Endothelial cell (in vitro differentiated cells): ENCODE measurements at regions not wholly inside any gene's neighbourhood (a gene's known extent, or its start where the extent isn't known, plus 50 kb on each side); places are given as distances from the start of the nearest gene placed in this dataset.

ENCODE experiments used
- DNase-seq: peaks from one replicate; pipeline ENCODE4 v3.0.0; 2021; ENCODE audit warnings: low spot score
- H3K27ac Mint-ChIP-seq: one replicate; pipeline ENCODE4 v1.8.0; 2021; ENCODE audit warnings: mixed read lengths, inconsistent platforms; ENCODE audit not compliant: unreplicated experiment
- H3K27me3 Mint-ChIP-seq: one replicate; pipeline ENCODE4 v1.8.0; 2021; ENCODE audit warnings: mild to moderate bottlenecking, moderate library complexity, mixed read lengths, inconsistent platforms; ENCODE audit not compliant: unreplicated experiment
- H3K36me3 Mint-ChIP-seq: one replicate; pipeline ENCODE4 v1.8.0; 2021; ENCODE audit warnings: mild to moderate bottlenecking, low read depth, mixed read lengths, inconsistent platforms; ENCODE audit not compliant: unreplicated experiment
- H3K4me1 Mint-ChIP-seq: one replicate; pipeline ENCODE4 v1.8.0; 2021; ENCODE audit warnings: mild to moderate bottlenecking, mixed read lengths, inconsistent platforms; ENCODE audit not compliant: unreplicated experiment
- H3K4me3 Mint-ChIP-seq: one replicate; pipeline ENCODE4 v1.8.0; 2021; ENCODE audit warnings: mild to moderate bottlenecking, mixed read lengths, inconsistent platforms; ENCODE audit not compliant: unreplicated experiment
- H3K9me3 Mint-ChIP-seq: one replicate; pipeline ENCODE4 v1.8.0; 2021; ENCODE audit warnings: mixed read lengths, inconsistent platforms; ENCODE audit not compliant: unreplicated experiment
- CTCF ChIP-seq: fragments of 200-600 bp; sonication (generic); IDR thresholded peaks from one replicate; pipeline ENCODE4 v1.5.0; 2021; ENCODE audit warnings: antibody characterized with exemption; ENCODE audit not compliant: unreplicated experiment

GRCh38 chr12:127008755-127009403, 1258.1 kb upstream of the TMEM132C start:
- Mint-ChIP-seq H3K36me3 (peaks cover 4% of the 10 kb centered on the region), H3K27me3 (peaks cover 3% of the 10 kb centered on the region), H3K4me3 (no peak overlapping the region), H3K9me3 (peaks cover 36% of the 10 kb centered on the region), H3K4me1 (no peaks in the 10 kb centered on the region), H3K27ac (no peak overlapping the region)
- TF ChIP-seq CTCF = no peak
- no peak for DNase-seq

- Mint-ChIP-seq H3K4me1 (no peaks in the 10 kb centered on the region), H3K36me3 (peaks cover 4% of the 10 kb centered on the region), H3K27me3 (peaks cover 2% of the 10 kb centered on the region), H3K27ac (no peak overlapping the region), H3K4me3 (no peak overlapping the region), H3K9me3 (peaks cover 27% of the 10 kb centered on the region)
- no peak for DNase-seq
- no peak for TF ChIP-seq CTCF
Observed at GRCh38 chr12:127012109-127012508, 1254.9 kb upstream of the TMEM132C start.

- Mint-ChIP-seq H3K4me3 (no peak overlapping the region), H3K36me3 (peaks cover 4% of the 10 kb centered on the region), H3K27me3 (peaks cover 2% of the 10 kb centered on the region), H3K9me3 (peaks cover 22% of the 10 kb centered on the region), H3K27ac (no peak overlapping the region), H3K4me1 (no peaks in the 10 kb centered on the region)
- TF ChIP-seq CTCF = no peak
- no peak for DNase-seq
Observed at GRCh38 chr12:127013197-127013596, 1253.8 kb upstream of the TMEM132C start.

GRCh38 chr12:127014079-127014478, 1252.9 kb upstream of the TMEM132C start:
- H3K36me3 Mint-ChIP-seq = peaks cover 4% of the 10 kb centered on the region
- H3K4me3 Mint-ChIP-seq = no peak overlapping the region
- no peak for DNase-seq
- H3K27ac Mint-ChIP-seq = no peak overlapping the region
- peaks cover 2% of the 10 kb centered on the region for H3K27me3 Mint-ChIP-seq
- H3K4me1 Mint-ChIP-seq = no peaks in the 10 kb centered on the region
- no peak for TF ChIP-seq CTCF
- H3K9me3 Mint-ChIP-seq = peaks cover 29% of the 10 kb centered on the region

- no peaks in the 10 kb centered on the region for H3K27me3 Mint-ChIP-seq
- H3K27ac Mint-ChIP-seq = no peak overlapping the region
- H3K36me3 Mint-ChIP-seq = no peaks in the 10 kb centered on the region
- TF ChIP-seq CTCF = no peak
- DNase-seq = no peak
- no peaks in the 10 kb centered on the region for H3K4me1 Mint-ChIP-seq
- no peak overlapping the region for H3K4me3 Mint-ChIP-seq
- peaks cover 36% of the 10 kb centered on the region for H3K9me3 Mint-ChIP-seq
Observed at GRCh38 chr12:127024791-127025190, 1242.2 kb upstream of the TMEM132C start.
